Stimulated activated CD8-positive, alpha-beta memory T cell treated with anti-CD3 and anti-CD28 coated beads, Interleukin-7, amount 100 ng/mL, for 4 hours (primary cell): ENCODE measurements at regions not wholly inside any gene's neighbourhood (a gene's known extent, or its start where the extent isn't known, plus 50 kb on each side); places are given as distances from the start of the nearest gene placed in this dataset.
A peak's percentile ranks its signal among the peaks of the same experiment; 100 is the strongest.
"Not testable (repeated sequence)": the region's sequence is repeated elsewhere in the genome, so short reads cannot be mapped to it uniquely, and the experiment has no call there.

Experiments
- DNase-seq, 2 donors: peaks; one replicate each; pipeline ENCODE4 v3.0.0-alpha.2; 2020; ENCODE audit warnings: low read depth in 2 of 2

DNA sequence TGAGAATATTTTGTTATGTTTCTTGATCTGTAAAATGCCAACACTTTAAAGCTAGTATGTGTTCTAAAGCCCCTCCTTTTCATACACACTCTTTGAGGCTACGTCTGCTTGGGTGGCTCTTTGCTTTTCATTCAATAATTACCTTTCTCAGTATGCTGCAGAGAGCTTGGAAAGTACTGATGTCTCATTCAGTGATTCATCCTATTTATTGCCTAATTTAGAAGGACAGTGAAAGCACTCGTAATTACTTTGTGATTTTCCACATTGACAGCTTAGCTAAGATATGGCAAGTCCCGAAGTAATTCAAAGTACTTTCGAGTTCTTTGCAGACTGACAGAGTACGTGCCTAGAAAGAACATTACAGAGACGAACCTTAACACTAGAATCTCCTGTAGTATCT, 57.2 kb downstream of the BMP15 start:
- DNase-seq = no peak

DNA sequence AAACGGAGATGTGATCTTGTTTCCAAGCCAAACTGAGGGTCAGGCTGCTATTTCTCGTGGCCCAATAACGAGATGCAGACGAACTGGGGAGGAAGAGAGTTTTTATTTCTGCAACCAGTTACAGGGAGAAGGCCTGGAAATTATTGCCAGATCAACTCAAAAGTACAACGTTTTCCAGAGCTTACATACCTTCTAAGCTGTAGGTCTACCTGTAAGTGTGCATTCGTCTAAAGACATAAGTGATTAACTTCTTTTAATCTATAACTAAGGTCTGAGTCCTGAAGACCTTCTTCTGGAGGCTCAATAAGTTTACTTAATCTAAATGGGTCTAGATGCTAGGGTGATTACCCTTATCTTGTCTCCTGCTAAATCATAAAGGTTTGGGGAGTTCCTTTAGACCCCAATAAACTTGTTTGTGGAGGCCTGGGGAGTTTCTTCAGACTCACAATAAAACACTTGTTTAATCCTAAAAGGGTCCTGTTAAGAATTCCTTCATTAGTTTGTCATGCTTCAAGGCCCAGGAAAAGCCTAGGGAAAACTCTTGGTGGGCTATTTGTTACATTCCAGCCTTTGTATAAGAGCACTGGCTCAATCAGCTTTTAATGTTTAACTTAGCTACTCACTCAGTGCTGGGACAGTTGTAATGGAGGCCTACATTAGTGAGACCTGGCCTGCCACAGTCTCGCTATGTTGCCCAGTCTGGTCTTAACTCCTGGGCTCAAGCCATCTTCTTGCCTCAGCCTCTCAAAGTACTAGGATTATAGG, 58.5 kb downstream of the BMP15 start:
- not testable (repeated sequence) for DNase-seq

DNA sequence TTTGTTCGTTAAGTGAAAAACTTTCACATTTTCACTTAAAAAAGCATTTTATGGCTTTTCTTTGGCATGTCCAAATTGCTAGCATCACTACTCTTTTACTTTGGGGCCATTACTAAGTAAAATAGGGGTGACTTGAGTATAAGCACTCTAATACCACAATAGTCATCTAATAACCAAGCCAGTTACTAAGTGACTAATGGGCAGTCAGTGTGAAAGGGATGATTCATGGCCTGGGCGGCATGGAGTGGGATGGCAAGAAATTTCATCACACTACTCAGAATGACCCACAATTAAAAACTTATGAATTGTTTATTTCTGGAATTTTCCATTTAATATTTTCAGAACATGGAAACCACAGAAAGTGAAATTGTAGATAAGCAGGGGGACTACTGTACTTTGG, 60.9 kb downstream of the BMP15 start:
- no peak for DNase-seq

DNA sequence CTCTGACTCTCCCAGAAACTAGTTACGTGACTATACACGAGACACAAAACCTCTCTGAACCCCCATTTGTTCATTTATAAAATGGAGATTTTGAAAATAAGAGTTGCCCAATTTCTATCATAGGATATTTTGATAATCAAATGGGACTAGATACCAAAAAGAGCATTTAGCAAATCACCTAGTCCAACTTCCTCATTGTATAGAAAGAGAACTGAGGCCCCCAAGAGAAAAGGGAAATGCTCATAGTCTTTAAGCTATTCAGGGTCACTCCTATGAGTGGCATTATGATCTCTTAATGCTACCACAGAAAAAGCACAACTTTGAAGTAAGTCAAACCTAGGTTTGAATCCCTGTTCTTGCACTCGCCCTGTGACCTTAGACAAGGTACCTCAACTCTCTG, 62.7 kb downstream of the BMP15 start:
- DNase-seq = no peak

DNA sequence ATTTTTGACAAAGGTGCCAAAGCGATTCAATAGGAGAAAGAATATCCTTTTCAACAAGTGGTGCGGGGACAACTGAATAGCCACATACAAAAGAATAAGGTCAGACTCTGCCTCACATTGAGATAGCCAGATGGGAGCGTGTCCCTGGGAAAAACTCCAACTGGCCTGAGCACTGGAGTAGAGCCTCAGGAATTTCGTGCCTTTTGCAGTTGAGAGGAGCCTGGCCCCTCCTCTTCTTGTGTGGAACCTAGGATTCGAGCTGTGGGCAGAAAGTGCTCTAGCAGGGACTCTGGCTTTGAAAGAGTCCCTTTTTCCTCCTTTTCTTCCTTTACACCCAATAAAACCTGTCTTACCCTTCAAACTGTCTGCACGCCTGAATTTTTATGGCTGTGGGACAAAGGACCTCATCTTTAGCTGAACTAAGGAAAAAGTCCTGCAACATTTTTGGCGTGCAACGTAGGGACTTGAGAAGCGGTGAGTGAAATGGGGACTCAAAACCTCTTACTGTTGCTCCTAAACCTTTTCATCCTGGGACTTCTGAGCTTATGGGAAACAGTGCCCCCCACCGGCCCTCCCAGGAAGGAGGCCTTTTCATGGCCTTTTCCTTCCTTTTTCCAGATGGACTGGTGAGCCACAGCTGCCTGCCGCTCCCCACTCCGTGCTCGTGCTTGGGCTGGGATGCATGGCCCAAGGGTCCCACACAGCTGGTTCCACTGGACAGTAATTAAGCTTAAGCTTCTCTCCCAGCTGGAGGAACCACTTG, 68.6 kb downstream of the BMP15 start:
- DNase-seq = no peak

DNA sequence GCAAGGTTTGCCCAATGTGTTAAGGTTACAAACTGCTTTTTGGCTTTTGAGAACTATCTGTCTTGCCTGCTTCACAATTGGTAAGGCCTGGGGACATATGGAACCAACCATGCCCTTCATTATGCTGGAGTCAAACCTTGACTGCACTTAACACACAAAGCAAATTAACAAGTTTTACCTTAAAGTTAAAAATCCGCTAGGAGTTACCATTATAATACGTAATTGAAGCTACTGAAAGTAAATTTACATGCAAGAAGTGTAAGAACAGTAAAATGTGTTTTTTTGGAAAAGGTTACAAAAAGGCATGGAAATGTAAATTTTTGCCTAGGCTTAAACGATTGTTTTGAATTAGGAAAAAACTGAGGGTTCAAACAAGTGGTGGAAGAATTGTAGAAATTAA, 69.7 kb downstream of the BMP15 start:
- no peak for DNase-seq

DNA sequence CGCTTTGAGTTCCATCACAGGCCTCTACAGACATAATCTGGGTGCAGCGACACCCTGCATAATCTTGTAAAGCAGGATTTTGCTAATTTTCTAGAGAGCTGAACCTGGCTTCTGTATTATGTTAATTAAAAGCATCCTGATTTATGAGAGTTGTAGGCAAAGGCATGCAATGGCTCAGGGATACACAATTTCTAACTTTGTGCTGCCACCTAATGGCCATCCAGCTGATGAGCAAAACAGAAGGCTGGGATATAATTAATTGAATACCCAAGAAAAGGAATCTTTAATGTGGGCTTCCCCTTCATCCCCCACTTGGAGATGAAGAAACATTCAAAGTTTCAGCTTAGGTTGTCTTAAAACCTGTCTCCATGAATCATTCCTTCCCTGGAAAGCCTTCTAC, 78.1 kb downstream of the BMP15 start:
- DNase-seq = no peak

DNA sequence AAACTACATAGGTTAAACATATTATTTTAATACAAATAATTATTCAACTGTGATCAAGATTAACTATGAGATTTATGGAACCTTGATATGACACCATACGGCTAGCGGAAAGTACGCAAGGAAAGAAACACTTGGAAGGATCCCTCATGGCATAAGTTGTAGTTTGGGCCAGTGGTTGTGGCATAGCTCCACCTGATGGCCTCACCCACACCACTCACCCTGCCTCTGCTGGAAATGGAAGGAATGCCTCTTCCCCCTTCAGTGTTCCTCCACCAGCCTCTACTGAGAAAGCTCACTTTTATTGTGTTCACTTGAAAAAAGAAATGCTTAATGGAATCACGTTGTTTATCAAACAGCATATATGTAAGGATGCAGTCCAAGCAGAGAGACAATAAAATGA, 86.4 kb downstream of the BMP15 start:
- DNase-seq = no peak

DNA sequence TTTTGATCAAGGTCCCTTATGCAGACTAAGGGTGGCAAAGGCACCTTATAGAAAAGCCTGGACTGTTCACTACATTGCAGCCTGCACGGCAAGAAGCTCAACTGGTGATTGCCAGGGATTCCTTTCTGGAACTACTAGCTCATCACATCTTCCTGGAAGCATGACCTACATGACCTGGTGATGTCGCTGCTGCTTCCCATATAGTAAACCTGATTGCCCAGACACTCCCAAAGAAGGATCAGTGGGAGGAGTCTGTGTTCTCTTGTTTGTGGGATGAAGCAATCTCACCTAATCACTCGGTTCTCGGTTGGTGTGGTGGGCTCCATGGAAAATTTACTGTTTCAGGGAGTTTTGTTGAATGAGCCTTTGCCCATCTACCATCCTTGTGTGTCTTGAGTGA, 89.8 kb downstream of the BMP15 start:
- DNase-seq = not testable (repeated sequence)

DNA sequence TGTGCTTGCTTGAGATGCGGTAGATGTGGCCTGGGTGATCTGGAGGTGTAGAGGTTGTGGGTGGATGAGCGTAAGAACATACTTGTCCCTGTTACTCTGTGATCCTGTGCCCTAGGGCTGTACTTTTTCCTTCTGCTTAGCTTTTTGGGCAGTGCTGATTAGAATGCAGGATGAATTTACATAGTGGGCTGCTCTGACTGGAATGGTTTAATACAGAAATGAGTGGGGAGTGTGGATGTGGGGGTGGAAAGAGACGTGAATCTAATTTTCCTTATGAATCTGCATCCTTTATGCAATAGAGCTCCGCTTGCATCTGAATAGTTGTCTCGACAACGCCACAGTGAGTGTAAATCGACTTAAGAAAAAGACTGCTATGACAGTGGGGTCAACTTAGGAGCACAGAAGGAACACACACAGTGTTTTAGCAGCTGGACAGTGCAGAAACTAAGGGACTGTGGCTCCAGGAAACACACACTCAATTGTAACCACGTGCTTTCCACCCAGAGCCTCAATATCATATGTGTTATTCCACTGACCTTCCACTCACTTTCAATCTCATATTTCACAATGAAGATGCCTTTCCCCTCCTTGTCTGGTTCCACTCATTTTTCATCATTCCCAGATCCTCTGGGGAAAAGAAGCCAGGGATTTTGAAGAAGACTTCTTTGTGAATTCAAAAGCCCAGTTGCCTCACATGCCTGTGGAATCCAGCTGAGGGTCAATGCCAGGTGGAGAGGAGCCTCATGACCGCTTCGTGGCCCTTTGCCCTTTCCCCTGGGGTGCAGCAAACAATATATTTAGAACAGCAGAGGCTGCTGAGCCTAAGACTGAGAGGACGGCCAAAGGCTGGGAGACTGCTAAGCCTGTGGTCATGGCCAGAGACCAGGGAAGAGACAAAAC, 91.4 kb downstream of the BMP15 start:
- not testable (repeated sequence) for DNase-seq

DNA sequence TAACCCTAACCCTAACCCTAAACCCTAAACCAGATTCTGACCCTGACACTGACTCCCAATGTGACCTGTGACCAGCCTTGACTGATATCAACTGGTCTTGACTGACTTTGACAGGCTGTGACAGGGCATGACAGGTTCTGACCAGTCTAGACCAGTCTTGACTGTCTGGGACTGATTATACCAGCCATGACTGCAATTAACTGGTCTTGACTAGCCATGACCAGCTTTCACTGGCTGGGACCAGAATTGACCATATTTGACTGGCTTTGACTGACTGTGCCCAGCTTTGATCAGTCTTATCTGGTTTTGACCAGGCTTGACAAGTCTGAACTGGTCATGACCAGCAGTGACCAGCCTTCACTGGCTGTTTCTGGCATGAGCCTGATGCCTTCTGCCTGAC, 95.5 kb downstream of the BMP15 start:
- DNase-seq = no peak

DNA sequence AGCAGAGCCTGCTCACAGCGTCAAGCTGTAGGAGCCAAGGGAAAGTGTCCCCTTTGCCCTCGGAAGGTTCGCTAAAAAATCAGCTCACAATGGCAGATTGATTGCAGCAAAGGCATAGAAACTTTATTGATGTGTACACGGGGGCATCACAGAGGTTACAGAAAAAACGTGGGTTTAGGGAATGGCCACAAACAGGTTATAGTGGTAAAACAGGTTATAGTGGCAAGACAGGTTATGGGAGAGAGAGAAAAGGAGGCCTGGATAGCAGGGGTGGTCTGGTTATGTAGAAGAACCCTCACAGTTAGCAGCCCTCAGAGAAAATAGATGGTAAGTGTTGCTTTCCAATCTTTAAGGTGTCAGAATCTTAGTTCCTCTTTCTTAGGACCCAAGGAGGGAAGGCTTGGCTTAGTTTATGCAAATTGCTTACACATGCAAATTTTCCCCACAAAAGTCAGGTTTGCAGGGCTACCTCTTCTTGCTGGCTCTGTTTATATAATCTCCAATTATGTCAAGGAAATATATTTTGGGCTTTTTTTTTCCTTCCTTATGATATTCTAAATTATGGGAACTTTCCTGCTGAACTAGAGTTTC, 113.7 kb downstream of the BMP15 start:
- no peak for DNase-seq

DNA sequence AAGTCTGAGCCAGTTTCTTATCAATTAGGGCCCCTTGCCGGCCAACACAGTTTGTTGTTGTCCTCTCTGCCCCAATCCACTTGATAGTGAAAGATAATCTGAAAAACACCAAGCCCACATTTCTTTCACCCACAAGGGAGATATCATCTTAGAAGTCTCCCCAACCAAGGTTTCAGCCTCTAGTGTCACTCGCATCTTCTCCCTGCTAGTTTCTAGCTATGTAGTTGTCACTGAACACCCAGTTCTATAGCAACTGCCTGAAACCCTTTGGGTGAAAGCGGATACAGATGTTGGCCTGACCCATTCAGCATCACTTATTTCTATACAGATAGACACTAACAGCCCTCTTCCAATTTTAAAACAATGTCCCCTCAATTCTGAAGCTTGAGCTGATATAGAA, 116.3 kb downstream of the BMP15 start:
- DNase-seq = no peak

DNA sequence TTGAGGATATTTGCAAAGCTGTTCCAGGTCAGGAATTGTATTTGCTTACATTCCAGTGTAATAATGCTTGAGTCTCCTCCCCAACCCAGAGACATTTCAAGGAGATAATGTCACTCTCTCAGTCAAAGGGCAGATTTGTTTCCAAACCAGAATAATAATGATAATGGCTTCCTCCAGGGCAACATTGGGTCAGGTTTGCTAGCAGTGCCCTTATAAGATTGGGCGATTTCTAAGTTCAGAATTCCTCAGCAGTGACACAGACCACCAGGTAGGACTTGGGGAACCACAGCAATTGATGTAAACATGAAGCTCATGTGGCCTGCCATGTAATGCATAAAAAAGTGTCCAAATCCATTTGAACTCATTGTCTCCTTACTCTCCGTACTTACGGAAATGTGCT, 125.2 kb downstream of the BMP15 start:
- DNase-seq = no peak

DNA sequence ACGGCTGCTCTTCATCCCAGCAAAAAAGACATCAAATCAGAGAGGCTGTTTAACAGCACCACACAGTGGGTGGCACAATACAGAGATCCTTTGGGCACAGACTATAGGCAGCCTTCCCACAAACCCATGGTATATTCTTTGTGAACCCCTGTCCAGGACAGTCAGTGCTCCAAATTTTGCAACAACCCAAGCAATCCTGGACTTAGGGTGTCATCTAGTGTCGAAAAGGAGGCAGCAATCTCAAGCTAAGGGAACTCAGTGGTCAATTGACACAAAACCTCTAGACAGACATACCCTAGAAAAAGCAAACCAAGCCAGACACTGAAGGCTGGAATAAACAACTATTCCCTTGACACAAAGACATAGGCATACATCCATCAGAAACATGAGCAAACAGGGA, 137.4 kb downstream of the BMP15 start:
- DNase-seq = no peak

DNA sequence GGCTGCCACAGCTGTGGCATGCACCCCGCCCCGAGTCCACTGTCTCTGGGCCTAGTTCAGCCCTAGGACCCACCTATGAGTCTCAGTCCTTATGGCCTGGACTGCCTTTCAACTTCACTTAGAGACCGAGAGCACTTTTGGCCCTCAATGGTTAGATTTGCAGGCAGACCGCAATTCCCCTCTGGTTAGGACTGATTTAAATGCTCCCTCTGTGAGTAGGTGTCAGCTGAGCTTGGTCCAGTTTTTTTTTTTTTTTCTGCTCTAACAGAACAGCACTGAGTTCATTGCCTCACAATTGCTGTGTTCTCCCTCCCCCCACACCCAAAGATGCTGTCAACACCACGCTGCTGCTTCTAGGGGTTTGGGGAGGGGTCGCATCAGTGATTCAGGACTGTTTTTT, 143.2 kb downstream of the BMP15 start:
- no peak for DNase-seq

DNA sequence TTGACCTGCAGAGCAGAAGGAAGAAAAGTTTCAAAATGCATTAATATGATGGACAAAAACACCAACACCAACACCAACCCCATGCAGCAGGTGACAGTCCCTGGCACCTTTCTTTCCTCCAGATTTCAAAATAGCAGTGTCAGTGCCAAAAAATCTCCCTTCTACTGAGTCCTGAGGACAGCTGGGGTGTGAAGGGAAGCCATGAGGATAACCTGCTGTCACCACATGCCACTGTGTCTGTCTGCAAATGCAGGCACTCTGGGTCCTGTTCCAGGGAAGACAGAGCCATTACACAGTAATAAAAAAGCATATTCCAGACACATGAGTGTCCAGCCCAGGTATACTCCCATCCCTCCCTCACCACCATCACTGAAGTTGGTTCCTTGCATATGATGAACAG, 187.5 kb downstream of the BMP15 start:
- DNase-seq = no peak

DNA sequence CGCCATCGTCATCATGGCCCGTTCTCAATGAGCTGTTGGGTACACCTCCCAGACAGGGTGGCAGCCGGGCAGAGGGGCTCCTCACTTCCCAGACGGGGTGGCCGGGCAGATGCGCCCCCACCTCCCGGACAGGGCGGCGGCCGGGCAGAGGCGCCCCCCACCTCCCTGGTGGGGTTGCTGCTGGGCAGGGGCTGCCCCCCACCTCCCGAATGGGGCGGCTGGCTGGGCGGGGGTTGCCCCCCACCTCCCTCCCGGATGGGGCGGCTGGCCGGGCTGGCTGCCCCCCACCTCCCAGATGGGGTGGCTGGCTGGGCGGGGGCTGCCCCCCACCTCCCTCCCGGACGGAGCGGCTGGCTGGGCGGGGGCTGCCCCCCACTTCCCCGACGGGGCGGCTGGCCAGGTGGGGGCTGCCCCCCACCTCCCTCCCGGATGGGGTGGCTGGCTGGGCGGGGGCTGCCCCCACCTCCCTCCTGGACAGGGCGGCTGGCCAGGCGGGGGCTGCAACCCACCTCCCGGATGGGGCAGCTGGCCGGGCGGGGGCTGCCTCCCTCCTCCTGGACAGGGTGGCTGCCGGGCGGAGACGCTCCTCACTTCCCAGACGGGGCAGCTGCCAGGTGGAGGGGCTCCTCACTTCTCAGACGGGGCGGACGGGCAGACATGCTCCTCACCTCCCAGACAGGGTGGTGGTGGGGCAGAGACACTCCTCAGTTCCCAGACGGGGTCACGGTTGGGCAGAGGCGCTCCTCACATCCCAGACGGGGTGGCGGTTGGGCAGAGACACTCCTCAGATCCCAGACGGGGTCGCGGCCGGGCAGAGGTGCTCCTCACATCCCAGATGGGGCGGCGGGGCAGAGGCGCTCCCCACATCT, 208.8 kb downstream of the BMP15 start:
- DNase-seq = not testable (repeated sequence)

DNA sequence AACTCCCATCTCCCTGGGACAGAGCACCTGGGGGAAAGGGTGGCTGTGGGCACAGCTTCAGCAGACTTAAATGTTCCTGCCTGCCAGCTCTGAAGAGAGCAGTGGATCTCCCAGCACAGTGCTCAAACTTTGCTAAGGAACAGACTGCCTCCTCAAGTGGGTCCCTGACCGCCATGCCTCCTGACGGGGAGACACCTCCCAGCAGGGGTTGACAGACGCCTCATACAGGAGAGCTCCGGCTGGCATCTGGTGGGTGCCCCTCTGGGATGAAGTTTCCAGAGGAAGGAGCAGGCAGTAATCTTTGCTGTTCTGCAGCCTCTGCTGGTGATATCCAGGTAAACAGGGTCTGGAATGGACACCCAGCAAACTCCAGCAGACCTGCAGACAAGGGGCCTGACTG, 206.9 kb upstream of the NUDT10 start:
- not testable (repeated sequence) for DNase-seq

DNA sequence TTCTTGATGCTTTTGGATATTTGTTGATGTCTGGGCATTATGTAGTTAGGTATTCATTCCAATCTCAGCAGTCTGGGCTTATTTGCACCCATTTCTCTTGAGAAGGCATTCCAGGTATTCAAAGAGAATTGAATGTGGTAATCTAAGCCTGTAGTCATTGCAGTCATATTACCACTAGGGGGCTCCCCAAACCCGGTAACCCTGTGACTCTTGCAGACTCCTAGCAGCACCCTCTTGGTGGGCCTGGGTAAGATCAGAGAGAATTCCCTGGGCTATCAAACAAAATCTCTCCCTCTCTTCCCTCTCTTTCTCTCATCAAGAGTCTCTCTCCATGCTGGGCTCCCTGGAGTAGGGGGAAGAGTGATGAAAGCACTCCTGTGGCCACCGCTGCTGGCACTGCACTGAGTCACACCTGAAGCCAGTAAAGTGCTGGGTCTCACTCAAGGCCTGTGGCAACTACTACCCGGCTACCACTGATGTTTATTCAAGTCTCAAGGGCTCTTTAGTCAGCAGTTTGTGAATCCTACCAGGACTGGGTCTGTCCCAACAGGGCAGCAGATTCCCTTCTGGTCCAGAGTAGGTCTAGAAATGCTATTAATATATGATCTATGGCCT, 187.7 kb upstream of the NUDT10 start:
- peak in 1 of 2 donors; percentile 5 for DNase-seq

DNA sequence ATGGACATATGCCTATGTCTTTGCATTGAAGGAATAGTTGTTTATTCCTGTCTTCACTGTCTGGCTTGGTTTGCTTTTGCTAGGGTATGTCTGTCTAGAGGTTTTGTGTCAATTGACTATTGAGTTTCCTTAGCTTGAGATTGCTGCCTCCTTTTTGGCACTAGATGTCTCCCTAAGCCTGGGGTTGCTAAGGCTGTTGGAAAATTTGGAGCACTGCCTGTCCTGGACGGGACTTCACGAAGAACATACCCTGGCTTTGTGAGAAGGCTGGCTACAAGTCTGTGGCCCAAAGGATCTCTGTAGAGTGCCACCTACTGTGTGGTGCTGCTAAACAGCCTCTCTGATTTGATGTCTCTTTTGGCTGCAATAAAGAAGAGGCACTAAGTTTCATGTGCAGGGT, 183.8 kb upstream of the NUDT10 start:
- DNase-seq = no peak
